ENCODE measurements at regions not wholly inside any gene's neighbourhood (a gene's known extent, or its start where the extent isn't known, plus 50 kb on each side); places are given as distances from the start of the nearest gene placed in this dataset.

GRCh38 chr10:64658528-64658927 lies 1137.3 kb downstream of the REEP3 start:
- no peak overlapping the region for H3K27ac Mint-ChIP-seq (ENCODE audit: unreplicated experiment)
- no peaks in the 10 kb centered on the region for H3K4me1 Mint-ChIP-seq (ENCODE audit: low read depth, unreplicated experiment)
- TF ChIP-seq, protein P1, sequence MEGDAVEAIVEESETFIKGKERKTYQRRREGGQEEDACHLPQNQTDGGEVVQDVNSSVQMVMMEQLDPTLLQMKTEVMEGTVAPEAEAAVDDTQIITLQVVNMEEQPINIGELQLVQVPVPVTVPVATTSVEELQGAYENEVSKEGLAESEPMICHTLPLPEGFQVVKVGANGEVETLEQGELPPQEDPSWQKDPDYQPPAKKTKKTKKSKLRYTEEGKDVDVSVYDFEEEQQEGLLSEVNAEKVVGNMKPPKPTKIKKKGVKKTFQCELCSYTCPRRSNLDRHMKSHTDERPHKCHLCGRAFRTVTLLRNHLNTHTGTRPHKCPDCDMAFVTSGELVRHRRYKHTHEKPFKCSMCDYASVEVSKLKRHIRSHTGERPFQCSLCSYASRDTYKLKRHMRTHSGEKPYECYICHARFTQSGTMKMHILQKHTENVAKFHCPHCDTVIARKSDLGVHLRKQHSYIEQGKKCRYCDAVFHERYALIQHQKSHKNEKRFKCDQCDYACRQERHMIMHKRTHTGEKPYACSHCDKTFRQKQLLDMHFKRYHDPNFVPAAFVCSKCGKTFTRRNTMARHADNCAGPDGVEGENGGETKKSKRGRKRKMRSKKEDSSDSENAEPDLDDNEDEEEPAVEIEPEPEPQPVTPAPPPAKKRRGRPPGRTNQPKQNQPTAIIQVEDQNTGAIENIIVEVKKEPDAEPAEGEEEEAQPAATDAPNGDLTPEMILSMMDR (IDR thresholded peaks at IDR 0.05; ENCODE audit: unreplicated experiment) = no peak
- BruUV-seq (replicated peaks) = no TSS peak
- intact Hi-C loops (cut with micrococcal nuclease; ENCODE audit: unreplicated experiment) = no loop called here
- H3K36me3 Mint-ChIP-seq (ENCODE audit: insufficient read depth, unreplicated experiment) = no peaks in the 10 kb centered on the region
- no peak overlapping the region for H3K4me3 Mint-ChIP-seq (ENCODE audit: low read depth, unreplicated experiment)
- CTCF ChIA-PET = no interaction called here
- DNase-seq = no peak
- H3K9me3 Mint-ChIP-seq (ENCODE audit: low read depth, unreplicated experiment) = no peaks in the 10 kb centered on the region
- H3K27me3 Mint-ChIP-seq (ENCODE audit: unreplicated experiment) = no peaks in the 10 kb centered on the region

GRCh38 chr10:64659311-64659710 lies 1138.1 kb downstream of the REEP3 start:
- CTCF ChIA-PET = no interaction called here
- intact Hi-C loops (cut with micrococcal nuclease; ENCODE audit: unreplicated experiment) = no loop called here
- no peaks in the 10 kb centered on the region for H3K9me3 Mint-ChIP-seq (ENCODE audit: low read depth, unreplicated experiment)
- TF ChIP-seq, protein P1 (IDR thresholded peaks at IDR 0.05; ENCODE audit: unreplicated experiment) = no peak
- no peak overlapping the region for H3K27ac Mint-ChIP-seq (ENCODE audit: unreplicated experiment)
- no peak overlapping the region for H3K4me3 Mint-ChIP-seq (ENCODE audit: low read depth, unreplicated experiment)
- BruUV-seq (replicated peaks) = no TSS peak
- DNase-seq = no peak
- H3K36me3 Mint-ChIP-seq (ENCODE audit: insufficient read depth, unreplicated experiment) = no peaks in the 10 kb centered on the region
- no peaks in the 10 kb centered on the region for H3K4me1 Mint-ChIP-seq (ENCODE audit: low read depth, unreplicated experiment)
- no peaks in the 10 kb centered on the region for H3K27me3 Mint-ChIP-seq (ENCODE audit: unreplicated experiment)

DNA sequence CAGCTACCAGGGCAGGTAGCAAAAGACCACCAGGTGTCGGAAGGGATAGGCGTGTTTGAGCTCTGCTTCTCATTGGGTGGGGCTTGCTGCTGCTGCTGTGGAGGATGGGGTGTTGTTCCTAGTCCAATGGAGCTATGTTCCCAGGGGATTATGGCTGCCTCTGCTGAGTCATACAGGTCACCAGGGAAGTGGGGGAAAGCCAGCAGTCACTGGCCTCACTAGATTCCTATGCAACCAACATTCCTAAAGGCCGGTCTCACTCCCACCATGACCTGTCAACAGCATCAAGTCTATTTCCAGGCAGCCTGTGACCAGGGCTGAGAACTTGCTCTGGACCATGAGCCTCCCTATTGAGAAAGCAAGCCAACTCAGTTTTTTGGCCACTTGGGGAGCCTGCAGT lies 1160.8 kb downstream of the REEP3 start:
- peaks cover 7% of the 10 kb centered on the region for H3K9me3 Mint-ChIP-seq (ENCODE audit: low read depth, unreplicated experiment)
- H3K4me3 Mint-ChIP-seq (ENCODE audit: low read depth, unreplicated experiment) = no peak overlapping the region
- no peaks in the 10 kb centered on the region for H3K36me3 Mint-ChIP-seq (ENCODE audit: insufficient read depth, unreplicated experiment)
- H3K27ac Mint-ChIP-seq (ENCODE audit: unreplicated experiment) = no peak overlapping the region
- BruUV-seq (replicated peaks) = no TSS peak
- CTCF ChIA-PET = interaction anchor here (1.8 kb wide), 1 partner anchor 11 kb away, joined by 5 read pairs; no protein-coding TSS in a partner anchor
- peaks cover 9% of the 10 kb centered on the region for H3K4me1 Mint-ChIP-seq (ENCODE audit: low read depth, unreplicated experiment)
- intact Hi-C loops (cut with micrococcal nuclease; ENCODE audit: unreplicated experiment) = no loop called here
- DNase-seq = no peak
- TF ChIP-seq, protein P1 (IDR thresholded peaks at IDR 0.05; ENCODE audit: unreplicated experiment) = no peak
- H3K27me3 Mint-ChIP-seq (ENCODE audit: unreplicated experiment) = no peaks in the 10 kb centered on the region

DNA sequence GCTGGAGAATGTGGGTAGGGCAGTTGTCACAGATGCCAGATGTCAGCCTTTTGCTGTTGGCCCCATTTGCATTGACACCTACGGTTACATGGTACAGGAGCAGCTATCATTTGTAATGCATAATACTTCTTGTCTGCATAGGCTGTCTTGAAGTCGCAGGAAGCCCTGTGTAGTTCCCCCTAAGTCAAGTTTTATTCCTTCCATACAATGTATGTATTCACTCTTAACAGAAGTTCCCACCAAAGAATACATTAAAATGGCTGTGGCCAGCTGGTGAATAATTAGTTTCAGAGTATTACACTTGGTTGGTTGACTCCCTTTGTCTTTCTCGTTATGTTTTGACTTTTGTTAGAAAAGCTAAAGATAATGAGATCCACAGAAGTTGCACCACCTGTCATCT lies 1169.0 kb downstream of the REEP3 start:
- no peaks in the 10 kb centered on the region for H3K27me3 Mint-ChIP-seq (ENCODE audit: unreplicated experiment)
- H3K4me3 Mint-ChIP-seq (ENCODE audit: low read depth, unreplicated experiment) = no peak overlapping the region
- TF ChIP-seq, protein P1 (IDR thresholded peaks at IDR 0.05; ENCODE audit: unreplicated experiment) = no peak
- H3K9me3 Mint-ChIP-seq (ENCODE audit: low read depth, unreplicated experiment) = no peaks in the 10 kb centered on the region
- no peaks in the 10 kb centered on the region for H3K36me3 Mint-ChIP-seq (ENCODE audit: insufficient read depth, unreplicated experiment)
- intact Hi-C loops (cut with micrococcal nuclease; ENCODE audit: unreplicated experiment) = no loop called here
- CTCF ChIA-PET = interaction anchor here (0.6 kb wide), 2 partner anchors 47 to 61 kb away, joined by 5 to 6 read pairs; no protein-coding TSS in a partner anchor
- H3K4me1 Mint-ChIP-seq (ENCODE audit: low read depth, unreplicated experiment) = no peaks in the 10 kb centered on the region
- no peak for DNase-seq
- H3K27ac Mint-ChIP-seq (ENCODE audit: unreplicated experiment) = no peak overlapping the region
- BruUV-seq (replicated peaks) = no TSS peak
